Aorta (tissue), 5 donors: ENCODE measurements at regions not wholly inside any gene's neighbourhood (a gene's known extent, or its start where the extent isn't known, plus 50 kb on each side); places are given as distances from the start of the nearest gene placed in this dataset.
"Not testable (repeated sequence)": the region's sequence is repeated elsewhere in the genome, so short reads cannot be mapped to it uniquely, and the experiment has no call there.

Experiments
- ATAC-seq: fragments of 200-7000 bp; cut with Tn5 transposase; one replicate; pipeline ENCODE4 v1.9.1; 2022; ENCODE audit warnings: moderate library complexity; ENCODE audit not compliant: low FRiP score
- DNase-seq, 2 donors: peaks; one replicate each; pipeline ENCODE4 v3.0.0-alpha.2; 2020
- H3K27ac ChIP-seq, 2 donors: one replicate each; pipeline ENCODE4 v1.5.1; 2013; ENCODE audit warnings: low read length in 2 of 2, mild to moderate bottlenecking in 2 of 2, moderate library complexity in 2 of 2, control low read depth in 1 of 2, inconsistent platforms in 1 of 2, low read depth in 1 of 2
- H3K27me3 ChIP-seq, 2 donors: one replicate each; pipeline ENCODE4 v1.6.1; 2013; ENCODE audit warnings: control low read depth in 1 of 2, low read length in 1 of 2, mild to moderate bottlenecking in 1 of 2, moderate library complexity in 1 of 2; ENCODE audit not compliant: insufficient read depth in 2 of 2, control insufficient read depth in 1 of 2
- H3K36me3 ChIP-seq, 2 donors: one replicate each; pipeline ENCODE4 v1.6.1; 2013; ENCODE audit warnings: control low read depth in 1 of 2, low read length in 1 of 2, mild to moderate bottlenecking in 1 of 2; ENCODE audit not compliant: insufficient read depth in 2 of 2, control insufficient read depth in 1 of 2
- H3K4me1 ChIP-seq, 2 donors: one replicate each; pipeline ENCODE4 v1.6.1; 2013; ENCODE audit warnings: low read length in 2 of 2, control low read depth in 1 of 2, mild to moderate bottlenecking in 1 of 2, moderate library complexity in 1 of 2; ENCODE audit not compliant: insufficient read depth in 2 of 2, control insufficient read depth in 1 of 2
- H3K4me3 ChIP-seq, 2 donors: one replicate each; pipeline ENCODE4 v1.5.1; 2013; ENCODE audit warnings: low read length in 2 of 2, control low read depth in 1 of 2, mild to moderate bottlenecking in 1 of 2
- H3K9me3 ChIP-seq: one replicate; pipeline ENCODE4 v1.6.1; 2013; ENCODE audit warnings: mild to moderate bottlenecking, low read length; ENCODE audit not compliant: control insufficient read depth
- WGBS, 2 donors: extraction: QIAGEN DNeasy Blood & Tissue Kit; methylation state at CpG; one replicate each; pipeline ENCODE4 v1.1.7; 2013; 5-methylcytosine and 5-hydroxymethylcytosine counted together
- intact Hi-C, 2 donors: fragments of 100-400 bp; cut with DNase I; formaldehyde crosslinking; loops; one replicate each; pipeline versions ENCODE4 v1.14.2 to v1.15.0; 2022
- donor health status: healthy with polysubstance abuse.
- donor health status: Bipolar disorder and iron deficiency.
- donor health status: DM: no; HTN: no; CAD: no.
- donor health status: DM: no; HTN: no; CAD: no.
- donor health status: DM: yes; HTN: yes; CAD: no.

- H3K4me1 ChIP-seq, result no peaks in the 10 kb centered on the region
- no peaks in the 10 kb centered on the region for H3K36me3 ChIP-seq
- H3K27me3 ChIP-seq, result no peaks in the 10 kb centered on the region
- H3K9me3 ChIP-seq, result no peaks in the 10 kb centered on the region
- 22 to 29% methylated on average over 2 of the region's 2 CpGs for WGBS, 2 donors
- intact Hi-C loops, result no loop called here
- DNase-seq (no peak), ATAC-seq (no peak)
- no peak overlapping the region for H3K4me3 ChIP-seq
- H3K27ac ChIP-seq, result no peak overlapping the region
Measured at GRCh38 chr6:112912416-112913101, 565.4 kb downstream of the RFPL4B start.

- intact Hi-C loops, H3K36me3 ChIP-seq: not testable (repeated sequence)
Measured at GRCh38 chr6:112919744-112920143, 572.6 kb downstream of the RFPL4B start.

GRCh38 chr6:112920994-112921393, 573.9 kb downstream of the RFPL4B start:
- no peak overlapping the region for H3K27ac ChIP-seq
- no peaks in the 10 kb centered on the region for H3K27me3 ChIP-seq
- intact Hi-C loops, result no loop called here
- WGBS, 2 donors, result 85 to 87% methylated on average over 3 of the region's 3 CpGs
- no peaks in the 10 kb centered on the region for H3K36me3 ChIP-seq
- no peak overlapping the region for H3K4me3 ChIP-seq
- no peak for ATAC-seq
- no peak for DNase-seq
- no peaks in the 10 kb centered on the region for H3K9me3 ChIP-seq
- H3K4me1 ChIP-seq, result no peaks in the 10 kb centered on the region

More at GRCh38 chr6:112919744-112920143, 572.6 kb downstream of the RFPL4B start:
- not testable (repeated sequence) for H3K4me3 ChIP-seq, H3K27ac ChIP-seq, H3K9me3 ChIP-seq, ATAC-seq, H3K4me1 ChIP-seq, H3K27me3 ChIP-seq, DNase-seq
- WGBS, 2 donors, result 0 to 92% methylated on average over 1 to 11 of the region's 14 CpGs

- intact Hi-C loops, result no loop called here
- Histone ChIP-seq H3K9me3 (no peaks in the 10 kb centered on the region), H3K27ac (no peak overlapping the region), H3K4me1 (no peaks in the 10 kb centered on the region), H3K27me3 (no peaks in the 10 kb centered on the region), H3K36me3 (no peaks in the 10 kb centered on the region), H3K4me3 (no peak overlapping the region)
- DNase-seq (no peak), ATAC-seq (no peak)
- WGBS, 2 donors, result 95 to 98% methylated on average over 2 of the region's 2 CpGs
Measured at GRCh38 chr6:112923940-112924587, 576.9 kb downstream of the RFPL4B start.

- ATAC-seq, result no peak
- H3K4me3 ChIP-seq, result no peak overlapping the region
- DNase-seq, result no peak
Measured at GRCh38 chr6:112925702-112926101, 578.6 kb downstream of the RFPL4B start.

GRCh38 chr6:112927641-112928320, 580.7 kb downstream of the RFPL4B start:
- H3K27me3 ChIP-seq, result no peaks in the 10 kb centered on the region
- no peaks in the 10 kb centered on the region for H3K9me3 ChIP-seq
- intact Hi-C loops, result no loop called here
- WGBS, 2 donors, result 83 to 88% methylated on average over 4 of the region's 4 CpGs
- H3K36me3 ChIP-seq, result no peaks in the 10 kb centered on the region
- H3K4me3 ChIP-seq, result no peak overlapping the region
- H3K27ac ChIP-seq, result no peak overlapping the region
- ATAC-seq (no peak), DNase-seq (no peak)
- no peaks in the 10 kb centered on the region for H3K4me1 ChIP-seq

More at GRCh38 chr6:112925702-112926101, 578.6 kb downstream of the RFPL4B start:
- no peaks in the 10 kb centered on the region for H3K4me1 ChIP-seq
- H3K36me3 ChIP-seq, result no peaks in the 10 kb centered on the region
- no peaks in the 10 kb centered on the region for H3K9me3 ChIP-seq
- H3K27me3 ChIP-seq, result no peaks in the 10 kb centered on the region
- intact Hi-C loops, result no loop called here
- no peak overlapping the region for H3K27ac ChIP-seq

GRCh38 chr6:112929641-112930040, 582.5 kb downstream of the RFPL4B start:
- Histone ChIP-seq H3K9me3 (no peaks in the 10 kb centered on the region), H3K4me3 (no peak overlapping the region), H3K4me1 (no peaks in the 10 kb centered on the region), H3K27me3 (no peaks in the 10 kb centered on the region), H3K36me3 (no peaks in the 10 kb centered on the region), H3K27ac (no peak overlapping the region)
- intact Hi-C loops, result no loop called here
- DNase-seq (no peak), ATAC-seq (no peak)

GRCh38 chr6:112931832-112932231, 584.7 kb downstream of the RFPL4B start:
- Histone ChIP-seq H3K27me3 (no peaks in the 10 kb centered on the region), H3K9me3 (no peaks in the 10 kb centered on the region), H3K27ac (no peak overlapping the region), H3K4me1 (no peaks in the 10 kb centered on the region), H3K4me3 (no peak overlapping the region), H3K36me3 (no peaks in the 10 kb centered on the region)
- ATAC-seq (no peak), DNase-seq (no peak)
- intact Hi-C loops, result no loop called here
- WGBS, 2 donors, result 10 to 11% methylated on average over 3 of the region's 3 CpGs

GRCh38 chr6:112933947-112934346, 586.8 kb downstream of the RFPL4B start:
- H3K27me3 ChIP-seq, result no peaks in the 10 kb centered on the region
- H3K4me1 ChIP-seq, result no peaks in the 10 kb centered on the region
- no peak overlapping the region for H3K27ac ChIP-seq
- DNase-seq (no peak), ATAC-seq (no peak)
- H3K4me3 ChIP-seq, result no peak overlapping the region
- H3K9me3 ChIP-seq, result peaks cover 1% of the 10 kb centered on the region
- intact Hi-C loops, result no loop called here
- H3K36me3 ChIP-seq, result no peaks in the 10 kb centered on the region
